H1 (cell line): ENCODE measurements at regions not wholly inside any gene's neighbourhood (a gene's known extent, or its start where the extent isn't known, plus 50 kb on each side); places are given as distances from the start of the nearest gene placed in this dataset.

Source experiments
- MAX ChIP-seq: IDR thresholded peaks from 2 replicates; pipeline ENCODE4 v1.6.1; 2012; ENCODE audit warnings: inconsistent platforms

GRCh38 chr14:62528296-62528695 lies 517.0 kb downstream of the KCNH5 start (continued):
- TF ChIP-seq MAX: no peak
